OCI-LY1 (cell line): ENCODE measurements at regions not wholly inside any gene's neighbourhood (a gene's known extent, or its start where the extent isn't known, plus 50 kb on each side); places are given as distances from the start of the nearest gene placed in this dataset.

Experiments
- H2AFZ ChIP-seq: fragments of 200-600 bp; sonication (generic), shearing (Covaris generic); 2 replicates; pipeline ENCODE4 v1.6.0; 2014; ENCODE audit warnings: antibody characterized with exemption, mild to moderate bottlenecking, low read length
- H3F3A ChIP-seq: fragments of 200-600 bp; sonication (generic), shearing (Covaris generic); 2 replicates; pipeline ENCODE4 v1.6.0; 2014; ENCODE audit warnings: mild to moderate bottlenecking, antibody characterized with exemption, low read length, moderate library complexity; ENCODE audit not compliant: insufficient read depth
- H3K27ac ChIP-seq: fragments of 200-600 bp; sonication (generic); 2 replicates; pipeline ENCODE4 v1.5.1; 2014; ENCODE audit warnings: low read length, mixed run types, mild to moderate bottlenecking, low read depth; ENCODE audit not compliant: poor library complexity, severe bottlenecking
- H3K27me3 ChIP-seq: fragments of 200-600 bp; sonication (generic); 2 replicates; pipeline ENCODE4 v1.6.0; 2014; ENCODE audit warnings: antibody characterized with exemption, mild to moderate bottlenecking, low read length, moderate library complexity; ENCODE audit not compliant: insufficient read depth
- H3K36me3 ChIP-seq: fragments of 200-600 bp; sonication (generic); 2 replicates; pipeline ENCODE4 v1.6.1; 2014; ENCODE audit warnings: mild to moderate bottlenecking, antibody characterized with exemption, low read length, moderate library complexity, mixed read lengths; ENCODE audit not compliant: insufficient read depth
- H3K4me1 ChIP-seq: fragments of 200-600 bp; sonication (generic); 2 replicates; pipeline ENCODE4 v1.5.1; 2014; ENCODE audit warnings: mild to moderate bottlenecking, low read length, moderate library complexity; ENCODE audit not compliant: insufficient read depth, severe bottlenecking
- H3K4me2 ChIP-seq: fragments of 200-600 bp; sonication (generic), shearing (Covaris generic); 2 replicates; pipeline ENCODE4 v1.6.1; 2014; ENCODE audit warnings: low read length
- H3K4me3 ChIP-seq: fragments of 200-600 bp; sonication (generic); 2 replicates; pipeline ENCODE4 v1.5.1; 2014; ENCODE audit warnings: low read length, low read depth, mild to moderate bottlenecking, mixed read lengths; ENCODE audit not compliant: poor library complexity, severe bottlenecking
- H3K79me2 ChIP-seq: fragments of 200-600 bp; shearing (Covaris generic); 2 replicates; pipeline ENCODE4 v1.6.1; 2016; ENCODE audit warnings: mixed run types, low read length, mixed read lengths; ENCODE audit not compliant: insufficient read depth
- H3K9ac ChIP-seq: fragments of 200-600 bp; sonication (generic), shearing (Covaris generic); 2 replicates; pipeline ENCODE4 v1.6.1; 2014; ENCODE audit warnings: mild to moderate bottlenecking, low read length, mixed read lengths
- H3K9me2 ChIP-seq: fragments of 200-600 bp; sonication (generic), shearing (Covaris generic); 2 replicates; pipeline ENCODE4 v1.6.1; 2014; ENCODE audit warnings: low read depth, mild to moderate bottlenecking, low read length, mixed read lengths
- H3K9me3 ChIP-seq: fragments of 200-600 bp; shearing (Covaris generic); 2 replicates; pipeline ENCODE4 v1.6.1; 2014; ENCODE audit warnings: low read length, mixed read lengths
- H4K20me1 ChIP-seq: fragments of 200-600 bp; sonication (generic), shearing (Covaris generic); 2 replicates; pipeline ENCODE4 v1.6.0; 2016; ENCODE audit warnings: mild to moderate bottlenecking, low read length; ENCODE audit not compliant: insufficient read depth
- CTCF ChIP-seq: fragments of 200-600 bp; sonication (generic), shearing (Covaris generic); IDR thresholded peaks from 2 replicates; pipeline ENCODE4 v1.5.1; 2017; ENCODE audit warnings: mild to moderate bottlenecking, antibody characterized with exemption, low read length, moderate library complexity, mixed read lengths
- EZH2 ChIP-seq: fragments of 200-600 bp; sonication (generic), shearing (Covaris generic); IDR thresholded peaks from 2 replicates; pipeline ENCODE4 v1.8.0; 2017; ENCODE audit warnings: borderline replicate concordance, mixed run types, mild to moderate bottlenecking, antibody characterized with exemption, low read length, moderate library complexity, mixed read lengths

GRCh38 chr5:118098716-118099115, 889.6 kb downstream of the DTWD2 start:
- H3F3A ChIP-seq, result no peaks in the 10 kb centered on the region
- no peaks in the 10 kb centered on the region for H3K79me2 ChIP-seq
- no peaks in the 10 kb centered on the region for H3K4me1 ChIP-seq
- no peaks in the 10 kb centered on the region for H4K20me1 ChIP-seq
- H3K9ac ChIP-seq, result no peak overlapping the region
- no peak for TF ChIP-seq CTCF
- no peaks in the 10 kb centered on the region for H3K9me3 ChIP-seq
- H2AFZ ChIP-seq, result no peak overlapping the region
- no peaks in the 10 kb centered on the region for H3K27me3 ChIP-seq
- H3K4me2 ChIP-seq, result no peak overlapping the region
- H3K27ac ChIP-seq, result no peak overlapping the region
- H3K9me2 ChIP-seq, result no peaks in the 10 kb centered on the region
- no peaks in the 10 kb centered on the region for H3K36me3 ChIP-seq
- no peak overlapping the region for H3K4me3 ChIP-seq

GRCh38 chr5:118095115-118095514, 893.2 kb downstream of the DTWD2 start:
- no peaks in the 10 kb centered on the region for H3K4me1 ChIP-seq
- no peaks in the 10 kb centered on the region for H3K9me3 ChIP-seq
- H3F3A ChIP-seq, result no peaks in the 10 kb centered on the region
- H3K27me3 ChIP-seq, result no peaks in the 10 kb centered on the region
- no peak overlapping the region for H3K4me2 ChIP-seq
- no peaks in the 10 kb centered on the region for H3K79me2 ChIP-seq
- H3K36me3 ChIP-seq, result no peaks in the 10 kb centered on the region
- no peak for TF ChIP-seq CTCF
- TF ChIP-seq EZH2, result no peak
- no peak overlapping the region for H3K9ac ChIP-seq
- H2AFZ ChIP-seq, result no peak overlapping the region
- no peak overlapping the region for H3K4me3 ChIP-seq
- no peak overlapping the region for H3K27ac ChIP-seq
- no peaks in the 10 kb centered on the region for H4K20me1 ChIP-seq
- H3K9me2 ChIP-seq, result no peaks in the 10 kb centered on the region

- H3K9ac ChIP-seq, result no peak overlapping the region
- H3K79me2 ChIP-seq, result no peaks in the 10 kb centered on the region
- no peaks in the 10 kb centered on the region for H3K36me3 ChIP-seq
- H3K4me3 ChIP-seq, result no peak overlapping the region
- no peak for TF ChIP-seq EZH2
- TF ChIP-seq CTCF, result no peak
- no peak overlapping the region for H3K27ac ChIP-seq
- H2AFZ ChIP-seq, result no peak overlapping the region
- no peaks in the 10 kb centered on the region for H3K9me2 ChIP-seq
- no peaks in the 10 kb centered on the region for H3F3A ChIP-seq
- no peaks in the 10 kb centered on the region for H3K4me1 ChIP-seq
- H3K4me2 ChIP-seq, result no peak overlapping the region
- H3K27me3 ChIP-seq, result no peaks in the 10 kb centered on the region
- no peaks in the 10 kb centered on the region for H4K20me1 ChIP-seq
- H3K9me3 ChIP-seq, result no peaks in the 10 kb centered on the region
Measured at GRCh38 chr5:118088448-118088847, 899.9 kb downstream of the DTWD2 start.
